ENCODE measurements at regions not wholly inside any gene's neighbourhood (a gene's known extent, or its start where the extent isn't known, plus 50 kb on each side); places are given as distances from the start of the nearest gene placed in this dataset.

- H3K79me2 ChIP-seq (ENCODE audit: control insufficient read depth, insufficient read depth, low read length) = no peaks in the 10 kb centered on the region
- DNase-seq (ENCODE audit: low read depth, low spot score) (no peak), FAIRE-seq (no peak)
- TF ChIP-seq CTCF (optimal IDR thresholded peaks at IDR 0.05 in 1 of 3, IDR thresholded peaks at IDR 0.05 in 1 of 3, conservative IDR thresholded peaks at IDR 0.05 in 1 of 3; ENCODE audit: extremely low read depth in 1 of 3, insufficient read depth in 2 of 3, low read length in 3 of 3) = no peak
- no peak for TF ChIP-seq EZH2 (IDR thresholded peaks at IDR 0.05; ENCODE audit: low read length)
- H4K20me1 ChIP-seq (ENCODE audit: control insufficient read depth, extremely low read depth, insufficient read depth, low read length) = no peaks in the 10 kb centered on the region
- no peaks in the 10 kb centered on the region for H3K9me3 ChIP-seq (ENCODE audit: control insufficient read depth, low read depth, low read length)
- H2AFZ ChIP-seq (ENCODE audit: control insufficient read depth, low read length) = no peak overlapping the region
- dilution Hi-C loops (cut with MboI; ENCODE audit: extremely low pct_ligation_motif_present, low sequenced_read_pairs) = no loop called here
- H3K9me1 ChIP-seq (ENCODE audit: control insufficient read depth, extremely low read depth, insufficient read depth, low read length) = no peaks in the 10 kb centered on the region
- H3K36me3 ChIP-seq (ENCODE audit: control insufficient read depth in 2 of 2, extremely low read depth in 1 of 2, insufficient read depth in 2 of 2, low read length in 2 of 2) = no peaks in the 10 kb centered on the region
- H3K4me1 ChIP-seq (ENCODE audit: control insufficient read depth, extremely low read depth, insufficient read depth, low read length) = no peaks in the 10 kb centered on the region
- H3K27me3 ChIP-seq (ENCODE audit: control insufficient read depth, extremely low read depth, insufficient read depth, low read length) = peaks cover 64% of the 10 kb centered on the region
- no peak overlapping the region for H3K4me2 ChIP-seq (ENCODE audit: control insufficient read depth, extremely low read depth, insufficient read depth, low read depth, low read length)
- no peak overlapping the region for H3K27ac ChIP-seq (ENCODE audit: control insufficient read depth, insufficient read depth, low read length)
- no peak overlapping the region for H3K4me3 ChIP-seq (ENCODE audit: control insufficient read depth in 2 of 3, extremely low read depth in 1 of 3, insufficient read depth in 2 of 3, low read depth in 1 of 3, low read length in 3 of 3)
- H3K9ac ChIP-seq (ENCODE audit: control insufficient read depth, extremely low read depth, insufficient read depth, low read length) = no peak overlapping the region
Observed at GRCh38 chr4:41870035-41870434, 65.2 kb upstream of the TMEM33 start.

- peaks cover 52% of the 10 kb centered on the region for H3K27me3 ChIP-seq (ENCODE audit: control insufficient read depth, extremely low read depth, insufficient read depth, low read length)
Observed at GRCh38 chr4:41866799-41867677, 68.2 kb upstream of the TMEM33 start.

More at GRCh38 chr4:41866799-41867677, 68.2 kb upstream of the TMEM33 start:
- no peaks in the 10 kb centered on the region for H3K36me3 ChIP-seq (ENCODE audit: control insufficient read depth in 2 of 2, extremely low read depth in 1 of 2, insufficient read depth in 2 of 2, low read length in 2 of 2)
- no peak overlapping the region for H3K4me3 ChIP-seq (ENCODE audit: control insufficient read depth in 2 of 3, extremely low read depth in 1 of 3, insufficient read depth in 2 of 3, low read depth in 1 of 3, low read length in 3 of 3)
- DNase-seq (ENCODE audit: low read depth, low spot score) (no peak), FAIRE-seq (no peak)
- TF ChIP-seq CTCF (optimal IDR thresholded peaks at IDR 0.05 in 1 of 3, IDR thresholded peaks at IDR 0.05 in 1 of 3, conservative IDR thresholded peaks at IDR 0.05 in 1 of 3; ENCODE audit: extremely low read depth in 1 of 3, insufficient read depth in 2 of 3, low read length in 3 of 3) = no peak
- TF ChIP-seq EZH2 (IDR thresholded peaks at IDR 0.05; ENCODE audit: low read length) = peak; percentile 46
- H3K9me1 ChIP-seq (ENCODE audit: control insufficient read depth, extremely low read depth, insufficient read depth, low read length) = no peaks in the 10 kb centered on the region
- H3K27ac ChIP-seq (ENCODE audit: control insufficient read depth, insufficient read depth, low read length) = no peak overlapping the region
- H4K20me1 ChIP-seq (ENCODE audit: control insufficient read depth, extremely low read depth, insufficient read depth, low read length) = no peaks in the 10 kb centered on the region
- H3K9me3 ChIP-seq (ENCODE audit: control insufficient read depth, low read depth, low read length) = no peaks in the 10 kb centered on the region
- dilution Hi-C loops (cut with MboI; ENCODE audit: extremely low pct_ligation_motif_present, low sequenced_read_pairs) = no loop called here
- H3K9ac ChIP-seq (ENCODE audit: control insufficient read depth, extremely low read depth, insufficient read depth, low read length) = no peak overlapping the region
- no peaks in the 10 kb centered on the region for H3K79me2 ChIP-seq (ENCODE audit: control insufficient read depth, insufficient read depth, low read length)
- H3K4me2 ChIP-seq (ENCODE audit: control insufficient read depth, extremely low read depth, insufficient read depth, low read depth, low read length) = no peak overlapping the region
- H3K4me1 ChIP-seq (ENCODE audit: control insufficient read depth, extremely low read depth, insufficient read depth, low read length) = no peaks in the 10 kb centered on the region
- no peak overlapping the region for H2AFZ ChIP-seq (ENCODE audit: control insufficient read depth, low read length)
